ENCODE measurements at regions not wholly inside any gene's neighbourhood (a gene's known extent, or its start where the extent isn't known, plus 50 kb on each side); places are given as distances from the start of the nearest gene placed in this dataset.
"Not testable (repeated sequence)": the region's sequence is repeated elsewhere in the genome, so short reads cannot be mapped to it uniquely, and the experiment has no call there.

- no peak overlapping the region for H3K4me3 ChIP-seq (ENCODE audit: control insufficient read depth in 1 of 7, extremely low read depth in 1 of 7, insufficient read depth in 4 of 7, low read depth in 2 of 7, low read length in 6 of 7)
- WGBS (ENCODE audit: insufficient coverage) = 98% methylated on average over 6 of the region's 9 CpGs
- CTCF ChIA-PET = interaction anchor here (0.7 kb wide), 1 partner anchor 12 kb away, joined by 4 read pairs; no protein-coding TSS in a partner anchor
- H3K36me3 ChIP-seq (ENCODE audit: control insufficient read depth in 4 of 4, insufficient read depth in 4 of 4, low read length in 3 of 4) = no peaks in the 10 kb centered on the region
- peaks cover 0 to 9% (median 2%) of the 10 kb centered on the region in 5 experiments for H3K27me3 ChIP-seq (replicated peaks in 2 of 5; ENCODE audit: control insufficient read depth in 4 of 5, insufficient read depth in 5 of 5, low read length in 4 of 5)
- POLR2A ChIA-PET = no interaction called here
- H3K4me1 ChIP-seq (ENCODE audit: control extremely low read depth in 1 of 4, control insufficient read depth in 4 of 4, insufficient read depth in 4 of 4, low read length in 3 of 4) = peaks cover 0 to 12% (median 5%) of the 10 kb centered on the region in 4 experiments
- DNase-seq = no peak
- no peak overlapping the region for H3K27ac ChIP-seq (ENCODE audit: insufficient read depth in 1 of 2, low read depth in 1 of 2, low read length in 2 of 2, poor library complexity in 1 of 2, severe bottlenecking in 2 of 2)
- no peaks in the 10 kb centered on the region for H3K9me3 ChIP-seq (ENCODE audit: control extremely low read depth in 1 of 5, control insufficient read depth in 4 of 5, insufficient read depth in 2 of 5, low read depth in 1 of 5, low read length in 4 of 5)
These were observed 67.3 kb upstream of the DDR1 start for GRCh38 chr6:30816791-30817739.

- POLR2A ChIA-PET; H3K27ac ChIP-seq (ENCODE audit: insufficient read depth in 1 of 2, low read depth in 1 of 2, low read length in 2 of 2, poor library complexity in 1 of 2, severe bottlenecking in 2 of 2): not testable (repeated sequence)
These were observed 68.0 kb upstream of the DDR1 start for GRCh38 chr6:30816296-30816695.

GRCh38 chr6:30815041-30815742 lies 69.1 kb upstream of the DDR1 start:
- not testable (repeated sequence) for H3K27me3 ChIP-seq (replicated peaks in 2 of 5; ENCODE audit: control insufficient read depth in 4 of 5, insufficient read depth in 5 of 5, low read length in 4 of 5); DNase-seq; H3K4me3 ChIP-seq (ENCODE audit: control insufficient read depth in 1 of 7, extremely low read depth in 1 of 7, insufficient read depth in 4 of 7, low read depth in 2 of 7, low read length in 6 of 7); H3K36me3 ChIP-seq (ENCODE audit: control insufficient read depth in 4 of 4, insufficient read depth in 4 of 4, low read length in 3 of 4); H3K9me3 ChIP-seq (ENCODE audit: control extremely low read depth in 1 of 5, control insufficient read depth in 4 of 5, insufficient read depth in 2 of 5, low read depth in 1 of 5, low read length in 4 of 5)
- ChIA-PET CTCF (interaction anchor here (0.6 to 1.6 kb wide), 4 partner anchors 14 to 101 kb away, joined by 3 to 5 read pairs (median 3); no protein-coding TSS in a partner anchor), POLR2A (interaction anchor here (0.6 to 1.0 kb wide), 2 partner anchors 26 to 94 kb away, joined by 3 to 5 read pairs; no protein-coding TSS in a partner anchor)
- WGBS (ENCODE audit: insufficient coverage) = no CpG with 5 or more reads among the region's 12 CpGs
- H3K4me1 ChIP-seq (ENCODE audit: control extremely low read depth in 1 of 4, control insufficient read depth in 4 of 4, insufficient read depth in 4 of 4, low read length in 3 of 4) = peaks cover 0 to 15% (median 5%) of the 10 kb centered on the region in 4 experiments
- H3K27ac ChIP-seq (ENCODE audit: insufficient read depth in 1 of 2, low read depth in 1 of 2, low read length in 2 of 2, poor library complexity in 1 of 2, severe bottlenecking in 2 of 2) = peak overlapping the region in 1 of 2 experiments; percentile 47

More at GRCh38 chr6:30816296-30816695, 68.0 kb upstream of the DDR1 start:
- peaks cover 0 to 15% (median 5%) of the 10 kb centered on the region in 4 experiments for H3K4me1 ChIP-seq (ENCODE audit: control extremely low read depth in 1 of 4, control insufficient read depth in 4 of 4, insufficient read depth in 4 of 4, low read length in 3 of 4)
- H3K4me3 ChIP-seq (ENCODE audit: control insufficient read depth in 1 of 7, extremely low read depth in 1 of 7, insufficient read depth in 4 of 7, low read depth in 2 of 7, low read length in 6 of 7); H3K9me3 ChIP-seq (ENCODE audit: control extremely low read depth in 1 of 5, control insufficient read depth in 4 of 5, insufficient read depth in 2 of 5, low read depth in 1 of 5, low read length in 4 of 5); DNase-seq; H3K27me3 ChIP-seq (replicated peaks in 2 of 5; ENCODE audit: control insufficient read depth in 4 of 5, insufficient read depth in 5 of 5, low read length in 4 of 5); H3K36me3 ChIP-seq (ENCODE audit: control insufficient read depth in 4 of 4, insufficient read depth in 4 of 4, low read length in 3 of 4); CTCF ChIA-PET: not testable (repeated sequence)
- WGBS (ENCODE audit: insufficient coverage) = no CpG with 5 or more reads among the region's 34 CpGs

GRCh38 chr6:30814146-30815040 lies 69.9 kb upstream of the DDR1 start:
- Histone ChIP-seq H3K4me3 (ENCODE audit: control insufficient read depth in 1 of 7, extremely low read depth in 1 of 7, insufficient read depth in 4 of 7, low read depth in 2 of 7, low read length in 6 of 7) (no peak overlapping the region), H3K4me1 (ENCODE audit: control extremely low read depth in 1 of 4, control insufficient read depth in 4 of 4, insufficient read depth in 4 of 4, low read length in 3 of 4) (peaks cover 0 to 15% (median 5%) of the 10 kb centered on the region in 4 experiments), H3K27ac (ENCODE audit: insufficient read depth in 1 of 2, low read depth in 1 of 2, low read length in 2 of 2, poor library complexity in 1 of 2, severe bottlenecking in 2 of 2) (peak overlapping the region in 1 of 2 experiments; percentile 47), H3K9me3 (ENCODE audit: control extremely low read depth in 1 of 5, control insufficient read depth in 4 of 5, insufficient read depth in 2 of 5, low read depth in 1 of 5, low read length in 4 of 5) (no peaks in the 10 kb centered on the region), H3K27me3 (replicated peaks in 2 of 5; ENCODE audit: control insufficient read depth in 4 of 5, insufficient read depth in 5 of 5, low read length in 4 of 5) (peaks cover 0 to 9% (median 2%) of the 10 kb centered on the region in 5 experiments), H3K36me3 (ENCODE audit: control insufficient read depth in 4 of 4, insufficient read depth in 4 of 4, low read length in 3 of 4) (no peaks in the 10 kb centered on the region)
- ChIA-PET CTCF (interaction anchor here (0.6 to 1.6 kb wide), 4 partner anchors 15 to 102 kb away, joined by 3 to 5 read pairs (median 3); no protein-coding TSS in a partner anchor), POLR2A (interaction anchor here (1.0 to 1.7 kb wide), 2 partner anchors 26 to 70 kb away, joined by 3 to 5 read pairs; partner anchors contain the start of gene IER3)
- 88% methylated on average over 6 of the region's 11 CpGs for WGBS (ENCODE audit: insufficient coverage)
- peak in 2 of 3 donors; percentile 75 to 76 for DNase-seq

- peaks cover 0 to 10% (median 2%) of the 10 kb centered on the region in 5 experiments for H3K27me3 ChIP-seq (replicated peaks in 2 of 5; ENCODE audit: control insufficient read depth in 4 of 5, insufficient read depth in 5 of 5, low read length in 4 of 5)
- H3K4me3 ChIP-seq (ENCODE audit: control insufficient read depth in 1 of 7, extremely low read depth in 1 of 7, insufficient read depth in 4 of 7, low read depth in 2 of 7, low read length in 6 of 7) = no peak overlapping the region
- H3K9me3 ChIP-seq (ENCODE audit: control extremely low read depth in 1 of 5, control insufficient read depth in 4 of 5, insufficient read depth in 2 of 5, low read depth in 1 of 5, low read length in 4 of 5) = no peaks in the 10 kb centered on the region
- ChIA-PET POLR2A (interaction anchor here (1.7 kb wide), 1 partner anchor 69 kb away, joined by 3 read pairs; the partner anchor contains the start of gene IER3), CTCF (interaction anchor here (1.2 to 1.3 kb wide), 2 partner anchors 20 to 302 kb away, joined by 3 read pairs; no protein-coding TSS in a partner anchor)
- H3K27ac ChIP-seq (ENCODE audit: insufficient read depth in 1 of 2, low read depth in 1 of 2, low read length in 2 of 2, poor library complexity in 1 of 2, severe bottlenecking in 2 of 2) = peak overlapping the region in 1 of 2 experiments; percentile 47
- no peaks in the 10 kb centered on the region for H3K36me3 ChIP-seq (ENCODE audit: control insufficient read depth in 4 of 4, insufficient read depth in 4 of 4, low read length in 3 of 4)
- no peak for DNase-seq
- H3K4me1 ChIP-seq (ENCODE audit: control extremely low read depth in 1 of 4, control insufficient read depth in 4 of 4, insufficient read depth in 4 of 4, low read length in 3 of 4) = peaks cover 0 to 15% (median 5%) of the 10 kb centered on the region in 4 experiments
- 98% methylated on average over 7 of the region's 9 CpGs for WGBS (ENCODE audit: insufficient coverage)
These were observed 69.3 kb upstream of the IER3 start for GRCh38 chr6:30813631-30814145.

GRCh38 chr6:30810813-30811339 lies 66.5 kb upstream of the IER3 start:
- H3K4me1 ChIP-seq (ENCODE audit: control extremely low read depth in 1 of 4, control insufficient read depth in 4 of 4, insufficient read depth in 4 of 4, low read length in 3 of 4) = peaks cover 0 to 15% (median 5%) of the 10 kb centered on the region in 4 experiments
- H3K9me3 ChIP-seq (ENCODE audit: control extremely low read depth in 1 of 5, control insufficient read depth in 4 of 5, insufficient read depth in 2 of 5, low read depth in 1 of 5, low read length in 4 of 5) = no peaks in the 10 kb centered on the region
- H3K27ac ChIP-seq (ENCODE audit: insufficient read depth in 1 of 2, low read depth in 1 of 2, low read length in 2 of 2, poor library complexity in 1 of 2, severe bottlenecking in 2 of 2) = no peak overlapping the region
- peaks cover 0 to 19% (median 4%) of the 10 kb centered on the region in 5 experiments for H3K27me3 ChIP-seq (replicated peaks in 2 of 5; ENCODE audit: control insufficient read depth in 4 of 5, insufficient read depth in 5 of 5, low read length in 4 of 5)
- no peak overlapping the region for H3K4me3 ChIP-seq (ENCODE audit: control insufficient read depth in 1 of 7, extremely low read depth in 1 of 7, insufficient read depth in 4 of 7, low read depth in 2 of 7, low read length in 6 of 7)
- H3K36me3 ChIP-seq (ENCODE audit: control insufficient read depth in 4 of 4, insufficient read depth in 4 of 4, low read length in 3 of 4) = no peaks in the 10 kb centered on the region
- ChIA-PET POLR2A (no interaction called here), CTCF (interaction anchor here (1.5 to 1.9 kb wide), 2 partner anchors 17 to 67 kb away, joined by 5 read pairs; no protein-coding TSS in a partner anchor)
- no peak for DNase-seq
- WGBS (ENCODE audit: insufficient coverage) = 96% methylated on average over 6 of the region's 7 CpGs
